ENCODE measurements at regions not wholly inside any gene's neighbourhood (a gene's known extent, or its start where the extent isn't known, plus 50 kb on each side); places are given as distances from the start of the nearest gene placed in this dataset.

DNA sequence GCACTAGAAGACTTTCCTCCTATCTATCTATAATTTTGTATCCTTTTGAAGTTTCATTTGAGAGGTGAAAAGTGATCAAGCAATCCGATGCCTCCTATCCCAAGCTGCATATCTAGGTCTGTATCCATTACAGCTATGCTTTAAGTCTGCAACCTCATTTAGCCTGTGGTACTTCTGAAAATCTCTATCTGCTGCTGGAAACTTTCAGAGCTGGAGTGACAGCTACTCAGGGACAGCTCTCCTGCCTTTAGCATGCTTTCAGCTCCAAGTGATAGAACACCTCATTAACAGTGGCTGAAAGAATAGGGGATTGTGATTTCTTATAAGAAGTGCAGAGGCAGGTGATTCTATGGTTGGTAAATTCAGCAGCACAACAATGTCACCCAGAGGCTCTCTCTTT lies 1153.5 kb downstream of the AACS start:
- H3K4me1 ChIP-seq (replicated peaks; ENCODE audit: insufficient read depth), result no peaks in the 10 kb centered on the region
- no peak for DNase-seq
- no peaks in the 10 kb centered on the region for H3K9me2 ChIP-seq (ENCODE audit: insufficient read depth)
- no peaks in the 10 kb centered on the region for H3K36me3 ChIP-seq (ENCODE audit: low read depth)
- CTCF ChIA-PET, result no interaction called here
- POLR2A ChIA-PET (ENCODE audit: unreplicated experiment), result interaction anchor here (0.5 kb wide), 1 partner anchor 170 kb away, joined by 4 read pairs; no protein-coding TSS in a partner anchor
- no TSS peak for BruUV-seq (replicated peaks)
- H3K79me2 ChIP-seq (ENCODE audit: low read depth), result no peaks in the 10 kb centered on the region
- H2AFZ ChIP-seq, result no peak overlapping the region
- no peak overlapping the region for H3K4me2 ChIP-seq
- H3K4me3 ChIP-seq, result no peak overlapping the region
- H3K27me3 ChIP-seq (ENCODE audit: insufficient read depth, low read depth), result no peaks in the 10 kb centered on the region
- TF ChIP-seq, protein P1, sequence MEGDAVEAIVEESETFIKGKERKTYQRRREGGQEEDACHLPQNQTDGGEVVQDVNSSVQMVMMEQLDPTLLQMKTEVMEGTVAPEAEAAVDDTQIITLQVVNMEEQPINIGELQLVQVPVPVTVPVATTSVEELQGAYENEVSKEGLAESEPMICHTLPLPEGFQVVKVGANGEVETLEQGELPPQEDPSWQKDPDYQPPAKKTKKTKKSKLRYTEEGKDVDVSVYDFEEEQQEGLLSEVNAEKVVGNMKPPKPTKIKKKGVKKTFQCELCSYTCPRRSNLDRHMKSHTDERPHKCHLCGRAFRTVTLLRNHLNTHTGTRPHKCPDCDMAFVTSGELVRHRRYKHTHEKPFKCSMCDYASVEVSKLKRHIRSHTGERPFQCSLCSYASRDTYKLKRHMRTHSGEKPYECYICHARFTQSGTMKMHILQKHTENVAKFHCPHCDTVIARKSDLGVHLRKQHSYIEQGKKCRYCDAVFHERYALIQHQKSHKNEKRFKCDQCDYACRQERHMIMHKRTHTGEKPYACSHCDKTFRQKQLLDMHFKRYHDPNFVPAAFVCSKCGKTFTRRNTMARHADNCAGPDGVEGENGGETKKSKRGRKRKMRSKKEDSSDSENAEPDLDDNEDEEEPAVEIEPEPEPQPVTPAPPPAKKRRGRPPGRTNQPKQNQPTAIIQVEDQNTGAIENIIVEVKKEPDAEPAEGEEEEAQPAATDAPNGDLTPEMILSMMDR (conservative IDR thresholded peaks at IDR 0.05), result no peak
- TF ChIP-seq EZH2 (IDR thresholded peaks at IDR 0.05; ENCODE audit: low read depth), result no peak
- intact Hi-C loops (cut with micrococcal nuclease; ENCODE audit: unreplicated experiment), result no loop called here
- H3K9me3 ChIP-seq (ENCODE audit: insufficient read depth, low read depth), result no peaks in the 10 kb centered on the region
- no peaks in the 10 kb centered on the region for H3F3A ChIP-seq (ENCODE audit: insufficient read depth, low read depth)
- no peak overlapping the region for H3K27ac ChIP-seq
- H4K20me1 ChIP-seq (ENCODE audit: insufficient read depth), result no peaks in the 10 kb centered on the region

DNA sequence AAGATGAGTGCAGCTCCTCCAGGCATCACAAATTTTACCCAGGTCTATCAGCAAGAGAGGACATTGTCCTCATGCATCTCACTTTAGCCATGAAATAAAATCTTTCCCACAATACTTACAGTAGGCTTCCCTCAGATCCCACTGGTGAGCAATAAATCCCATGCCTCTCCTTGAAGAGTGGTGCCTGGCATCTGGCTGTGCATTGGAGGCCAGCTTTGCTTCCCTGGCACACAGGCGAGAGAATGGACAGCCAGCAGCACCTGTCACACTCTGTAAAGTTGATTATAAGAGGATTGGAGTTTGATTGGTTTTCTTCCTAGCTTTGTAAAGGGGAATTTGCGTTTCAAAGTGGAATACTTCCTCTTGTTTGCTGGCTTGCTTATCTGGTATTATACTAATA lies 1153.9 kb downstream of the AACS start:
- BruUV-seq (replicated peaks), result no TSS peak
- TF ChIP-seq, protein P1 (conservative IDR thresholded peaks at IDR 0.05), result no peak
- TF ChIP-seq EZH2 (IDR thresholded peaks at IDR 0.05; ENCODE audit: low read depth), result no peak
- H3K27me3 ChIP-seq (ENCODE audit: insufficient read depth, low read depth), result no peaks in the 10 kb centered on the region
- H3K4me1 ChIP-seq (replicated peaks; ENCODE audit: insufficient read depth), result no peaks in the 10 kb centered on the region
- H3K4me3 ChIP-seq, result no peak overlapping the region
- CTCF ChIA-PET, result no interaction called here
- H3K27ac ChIP-seq, result no peak overlapping the region
- intact Hi-C loops (cut with micrococcal nuclease; ENCODE audit: unreplicated experiment), result no loop called here
- H2AFZ ChIP-seq, result no peak overlapping the region
- H3K36me3 ChIP-seq (ENCODE audit: low read depth), result no peaks in the 10 kb centered on the region
- H3K4me2 ChIP-seq, result no peak overlapping the region
- no peak for DNase-seq
- H3F3A ChIP-seq (ENCODE audit: insufficient read depth, low read depth), result no peaks in the 10 kb centered on the region
- no peaks in the 10 kb centered on the region for H3K9me2 ChIP-seq (ENCODE audit: insufficient read depth)
- no peaks in the 10 kb centered on the region for H4K20me1 ChIP-seq (ENCODE audit: insufficient read depth)
- H3K9me3 ChIP-seq (ENCODE audit: insufficient read depth, low read depth), result no peaks in the 10 kb centered on the region
- POLR2A ChIA-PET (ENCODE audit: unreplicated experiment), result interaction anchor here (0.5 kb wide), 1 partner anchor 169 kb away, joined by 4 read pairs; no protein-coding TSS in a partner anchor
- H3K79me2 ChIP-seq (ENCODE audit: low read depth), result no peaks in the 10 kb centered on the region

DNA sequence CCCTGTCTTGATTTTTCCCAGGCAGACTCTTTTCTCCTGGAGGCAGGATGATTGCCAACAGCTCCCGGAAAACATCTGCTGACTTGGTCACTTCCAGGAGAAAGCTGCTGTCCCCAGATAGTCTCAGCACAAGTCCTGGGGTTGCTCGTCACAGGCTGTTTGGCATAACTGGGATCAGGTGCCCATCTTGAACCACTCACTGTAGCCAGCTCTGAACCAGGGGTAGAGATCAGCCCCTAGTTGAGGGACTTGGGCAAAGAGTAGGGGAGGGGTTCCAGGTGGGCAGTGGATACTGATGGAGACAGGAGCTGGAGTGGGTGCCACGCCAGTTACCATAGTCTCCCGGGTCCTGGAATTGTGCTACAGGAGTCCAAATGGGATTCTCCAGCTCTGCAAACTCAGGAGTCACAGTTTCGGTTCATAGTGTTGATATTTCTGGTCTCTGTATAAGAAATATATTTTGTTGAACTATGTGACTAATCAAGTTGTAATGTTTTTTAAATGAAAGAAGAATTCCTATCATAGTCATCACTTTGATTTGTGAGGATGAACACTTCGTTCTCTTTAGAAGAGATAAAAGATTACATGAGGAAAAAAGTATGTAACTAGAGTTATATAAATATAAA lies 1154.5 kb downstream of the AACS start:
- no TSS peak for BruUV-seq (replicated peaks)
- no peak for DNase-seq
- Histone ChIP-seq H3K9me2 (ENCODE audit: insufficient read depth) (no peaks in the 10 kb centered on the region), H3K27ac (no peak overlapping the region), H3K4me1 (replicated peaks; ENCODE audit: insufficient read depth) (no peaks in the 10 kb centered on the region), H3K4me3 (no peak overlapping the region), H2AFZ (no peak overlapping the region), H3K36me3 (ENCODE audit: low read depth) (no peaks in the 10 kb centered on the region), H3F3A (ENCODE audit: insufficient read depth, low read depth) (no peaks in the 10 kb centered on the region), H3K79me2 (ENCODE audit: low read depth) (no peaks in the 10 kb centered on the region), H3K9me3 (ENCODE audit: insufficient read depth, low read depth) (no peaks in the 10 kb centered on the region), H3K4me2 (no peak overlapping the region), H3K27me3 (ENCODE audit: insufficient read depth, low read depth) (no peaks in the 10 kb centered on the region), H4K20me1 (ENCODE audit: insufficient read depth) (no peaks in the 10 kb centered on the region)
- POLR2A ChIA-PET (ENCODE audit: unreplicated experiment), result interaction anchor here (0.5 kb wide), 1 partner anchor 1405 kb away, joined by 5 read pairs; no protein-coding TSS in a partner anchor
- intact Hi-C loops (cut with micrococcal nuclease; ENCODE audit: unreplicated experiment), result no loop called here
- CTCF ChIA-PET, result no interaction called here
- no peak for TF ChIP-seq EZH2 (IDR thresholded peaks at IDR 0.05; ENCODE audit: low read depth)
- TF ChIP-seq, protein P1 (conservative IDR thresholded peaks at IDR 0.05), result no peak
